Ishikawa (cell line): ENCODE measurements at regions not wholly inside any gene's neighbourhood (a gene's known extent, or its start where the extent isn't known, plus 50 kb on each side); places are given as distances from the start of the nearest gene placed in this dataset.

Experiments
- CEBPB ChIP-seq: IDR thresholded peaks from 2 replicates; pipeline ENCODE4 v1.6.1; 2012
- REST ChIP-seq: IDR thresholded peaks from 2 replicates; pipeline ENCODE4 v1.6.1; 2012; ENCODE audit warnings: low read depth, mild to moderate bottlenecking

- TF ChIP-seq CEBPB (no peak), REST (no peak)
Measured at GRCh38 chr3:106635271-106635670, 742.0 kb upstream of the CCDC54 start.
